GM23338 (cell line): ENCODE measurements at regions not wholly inside any gene's neighbourhood (a gene's known extent, or its start where the extent isn't known, plus 50 kb on each side); places are given as distances from the start of the nearest gene placed in this dataset.

Source experiments
- ATAC-seq: fragments of 200-7000 bp; cut with Tn5 transposase; 3 replicates; pipeline ENCODE4 v1.9.1; 2020
- DNase-seq: peaks from one replicate; pipeline ENCODE4 v3.0.0-alpha.2; 2015; ENCODE audit warnings: low spot score
- H2AFZ ChIP-seq: fragments of 200-600 bp; sonication (generic); 2 replicates; pipeline ENCODE4 v1.8.0; 2016; ENCODE audit warnings: antibody characterized with exemption, mild to moderate bottlenecking, moderate library complexity
- H3F3A ChIP-seq: fragments of 200-600 bp; sonication (generic); replicated peaks from 2 replicates; pipeline ENCODE4 v1.8.0; 2017; ENCODE audit warnings: antibody characterized with exemption, mixed run types, low read depth
- H3K27ac ChIP-seq: fragments of 200-600 bp; sonication (generic); 2 replicates; pipeline ENCODE4 v1.6.1; 2016; ENCODE audit warnings: low read depth
- H3K27me3 ChIP-seq: fragments of 200-600 bp; sonication (generic); 2 replicates; pipeline ENCODE4 v1.8.0; 2016; ENCODE audit warnings: mild to moderate bottlenecking, mixed run types, moderate library complexity; ENCODE audit not compliant: insufficient read depth
- H3K36me3 ChIP-seq: fragments of 200-600 bp; sonication (generic); 2 replicates; pipeline ENCODE4 v1.8.0; 2016; ENCODE audit warnings: mild to moderate bottlenecking; ENCODE audit not compliant: insufficient read depth
- H3K4me1 ChIP-seq: fragments of 200-600 bp; sonication (generic); 2 replicates; pipeline ENCODE4 v1.8.0; 2016; ENCODE audit warnings: mild to moderate bottlenecking, moderate library complexity; ENCODE audit not compliant: insufficient read depth
- H3K4me2 ChIP-seq: fragments of 200-600 bp; sonication (generic); 2 replicates; pipeline ENCODE4 v1.7.1; 2017; ENCODE audit warnings: mixed run types
- H3K4me3 ChIP-seq: fragments of 200-600 bp; sonication (generic); 2 replicates; pipeline ENCODE4 v1.6.1; 2016; ENCODE audit warnings: mixed run types
- H3K79me2 ChIP-seq: fragments of 200-600 bp; sonication (generic); replicated peaks from 2 replicates; pipeline ENCODE4 v1.8.0; 2017; ENCODE audit warnings: mild to moderate bottlenecking; ENCODE audit not compliant: insufficient read depth
- H3K9me2 ChIP-seq: fragments of 200-600 bp; sonication (generic); 2 replicates; pipeline ENCODE4 v1.8.0; 2017; ENCODE audit not compliant: insufficient read depth
- H4K20me1 ChIP-seq: fragments of 200-600 bp; sonication (generic); replicated peaks from 2 replicates; pipeline ENCODE4 v1.8.0; 2017; ENCODE audit warnings: mild to moderate bottlenecking; ENCODE audit not compliant: insufficient read depth
- H3K27ac Mint-ChIP-seq: 2 replicates; pipeline ENCODE4 v1.8.0; 2020; ENCODE audit warnings: inconsistent platforms, mild to moderate bottlenecking, moderate library complexity, mixed read lengths
- H3K27me3 Mint-ChIP-seq: 3 replicates; pipeline ENCODE4 v1.8.0; 2022; ENCODE audit warnings: low read depth, mild to moderate bottlenecking, moderate library complexity, mixed read lengths, inconsistent platforms; ENCODE audit not compliant: insufficient read depth, poor library complexity
- H3K36me3 Mint-ChIP-seq: 3 replicates; pipeline ENCODE4 v1.8.0; 2021; ENCODE audit warnings: low read depth, mild to moderate bottlenecking, inconsistent platforms, moderate library complexity, mixed read lengths
- H3K4me1 Mint-ChIP-seq: 3 replicates; pipeline ENCODE4 v1.8.0; 2020; ENCODE audit warnings: mild to moderate bottlenecking, inconsistent platforms, mixed read lengths
- H3K4me3 Mint-ChIP-seq: 3 replicates; pipeline ENCODE4 v1.8.0; 2021; ENCODE audit warnings: moderate library complexity, mild to moderate bottlenecking, inconsistent platforms, mixed read lengths
- H3K9me3 Mint-ChIP-seq: 3 replicates; pipeline ENCODE4 v1.8.0; 2020; ENCODE audit warnings: moderate library complexity, mild to moderate bottlenecking, inconsistent platforms, mixed read lengths
- CREB1 ChIP-seq: fragments of 250-450 bp; sonication (Bioruptor Pico); IDR thresholded peaks from 2 replicates; pipeline ENCODE4 v1.5.0; 2020; ENCODE audit warnings: low read depth, mild to moderate bottlenecking, moderate library complexity
- CTCF ChIP-seq, 2 experiments: fragments of 200-600 bp in 1 of 2; sonication (generic) in 1 of 2; conservative IDR thresholded peaks; 2 replicates each; pipeline versions ENCODE4 v1.5.1 to v1.6.1; 2016 to 2017; ENCODE audit warnings: antibody characterized with exemption in 2 of 2, low read depth in 2 of 2, mild to moderate bottlenecking in 2 of 2, moderate library complexity in 1 of 2
- EZH2 ChIP-seq: fragments of 200-600 bp; sonication (generic); IDR thresholded peaks from one replicate; pipeline ENCODE4 v1.8.0; 2017; ENCODE audit warnings: antibody characterized with exemption, mild to moderate bottlenecking, low read depth; ENCODE audit not compliant: unreplicated experiment
- EZH2phosphoT487 ChIP-seq: fragments of 200-600 bp; sonication (generic); IDR thresholded peaks from one replicate; pipeline ENCODE4 v1.8.1; 2018; ENCODE audit warnings: antibody characterized with exemption; ENCODE audit not compliant: unreplicated experiment
- JUNB ChIP-seq: IDR thresholded peaks from one replicate; pipeline ENCODE4 v1.6.1; 2016; ENCODE audit warnings: antibody characterized with exemption; ENCODE audit not compliant: unreplicated experiment
- NANOG ChIP-seq: IDR thresholded peaks from 2 replicates; pipeline ENCODE4 v1.6.1; 2016; ENCODE audit warnings: antibody characterized with exemption, borderline replicate concordance
- POLR2AphosphoS5 ChIP-seq: IDR thresholded peaks from 2 replicates; pipeline ENCODE4 v1.6.1; 2016; ENCODE audit warnings: antibody characterized with exemption, low read depth
- STAT1 ChIP-seq: IDR thresholded peaks from one replicate; pipeline ENCODE4 v1.6.1; 2016; ENCODE audit warnings: antibody characterized with exemption; ENCODE audit not compliant: unreplicated experiment
- ZNF331 ChIP-seq: fragments of 250-450 bp; sonication (Bioruptor Pico); IDR thresholded peaks from 2 replicates; pipeline ENCODE4 v1.5.0; 2020; ENCODE audit warnings: low read depth, mild to moderate bottlenecking, moderate library complexity
- TF ChIP-seq, protein P1 (sequence below): IDR thresholded peaks from 2 replicates; pipeline ENCODE4 v1.6.1; 2016; ENCODE audit warnings: antibody characterized with exemption
- TF ChIP-seq, protein P2 (sequence below): fragments of 250-450 bp; sonication (Bioruptor Pico); IDR thresholded peaks from 2 replicates; pipeline ENCODE4 v1.5.0; 2020; ENCODE audit warnings: mild to moderate bottlenecking, moderate library complexity

DNA sequence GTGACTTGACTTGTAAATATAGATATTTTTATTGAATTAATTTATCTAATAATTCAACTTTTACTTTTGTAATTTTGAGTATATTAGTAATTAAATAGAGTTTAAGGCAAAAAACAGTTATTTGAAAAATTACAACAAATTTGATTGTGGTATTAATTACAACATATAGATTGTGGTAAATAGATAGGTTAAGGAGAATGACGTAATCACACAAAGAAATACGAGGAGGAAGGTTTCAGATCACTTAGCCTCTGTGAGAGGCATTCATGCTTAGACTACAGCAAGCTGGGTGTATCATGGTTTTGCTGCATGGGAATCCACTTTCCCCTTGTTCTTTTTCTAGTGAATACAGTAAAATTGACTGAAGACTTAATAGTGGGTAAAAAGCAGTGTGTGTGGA is 878.4 kb upstream of the EDIL3 start:
- DNase-seq (no peak), ATAC-seq (no peak)
- Mint-ChIP-seq H3K9me3 (no peaks in the 10 kb centered on the region), H3K36me3 (no peaks in the 10 kb centered on the region), H3K27me3 (no peaks in the 10 kb centered on the region), H3K4me1 (no peaks in the 10 kb centered on the region), H3K27ac (no peak overlapping the region), H3K4me3 (no peak overlapping the region)
- Histone ChIP-seq H3F3A (no peaks in the 10 kb centered on the region), H3K4me3 (no peak overlapping the region), H4K20me1 (no peaks in the 10 kb centered on the region), H3K27me3 (no peaks in the 10 kb centered on the region), H3K9me2 (no peaks in the 10 kb centered on the region), H3K79me2 (no peaks in the 10 kb centered on the region), H3K4me1 (no peaks in the 10 kb centered on the region), H3K27ac (no peak overlapping the region), H3K36me3 (no peaks in the 10 kb centered on the region), H3K4me2 (no peak overlapping the region), H2AFZ (no peak overlapping the region; the same call in 1 of the 2 replicates)
- TF ChIP-seq, protein P1, sequence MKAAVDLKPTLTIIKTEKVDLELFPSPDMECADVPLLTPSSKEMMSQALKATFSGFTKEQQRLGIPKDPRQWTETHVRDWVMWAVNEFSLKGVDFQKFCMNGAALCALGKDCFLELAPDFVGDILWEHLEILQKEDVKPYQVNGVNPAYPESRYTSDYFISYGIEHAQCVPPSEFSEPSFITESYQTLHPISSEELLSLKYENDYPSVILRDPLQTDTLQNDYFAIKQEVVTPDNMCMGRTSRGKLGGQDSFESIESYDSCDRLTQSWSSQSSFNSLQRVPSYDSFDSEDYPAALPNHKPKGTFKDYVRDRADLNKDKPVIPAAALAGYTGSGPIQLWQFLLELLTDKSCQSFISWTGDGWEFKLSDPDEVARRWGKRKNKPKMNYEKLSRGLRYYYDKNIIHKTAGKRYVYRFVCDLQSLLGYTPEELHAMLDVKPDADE, result no peak
- TF ChIP-seq ZNF331 (CRISPR knock-in tag) (no peak), POLR2AphosphoS5 (no peak), CTCF (conservative IDR thresholded peaks at IDR 0.05; ENCODE audit: low read depth in 2 of 2) (no peak), EZH2 (no peak), CREB1 (no peak), JUNB (no peak), STAT1 (no peak), NANOG (no peak), EZH2phosphoT487 (no peak)
- TF ChIP-seq, protein P2, sequence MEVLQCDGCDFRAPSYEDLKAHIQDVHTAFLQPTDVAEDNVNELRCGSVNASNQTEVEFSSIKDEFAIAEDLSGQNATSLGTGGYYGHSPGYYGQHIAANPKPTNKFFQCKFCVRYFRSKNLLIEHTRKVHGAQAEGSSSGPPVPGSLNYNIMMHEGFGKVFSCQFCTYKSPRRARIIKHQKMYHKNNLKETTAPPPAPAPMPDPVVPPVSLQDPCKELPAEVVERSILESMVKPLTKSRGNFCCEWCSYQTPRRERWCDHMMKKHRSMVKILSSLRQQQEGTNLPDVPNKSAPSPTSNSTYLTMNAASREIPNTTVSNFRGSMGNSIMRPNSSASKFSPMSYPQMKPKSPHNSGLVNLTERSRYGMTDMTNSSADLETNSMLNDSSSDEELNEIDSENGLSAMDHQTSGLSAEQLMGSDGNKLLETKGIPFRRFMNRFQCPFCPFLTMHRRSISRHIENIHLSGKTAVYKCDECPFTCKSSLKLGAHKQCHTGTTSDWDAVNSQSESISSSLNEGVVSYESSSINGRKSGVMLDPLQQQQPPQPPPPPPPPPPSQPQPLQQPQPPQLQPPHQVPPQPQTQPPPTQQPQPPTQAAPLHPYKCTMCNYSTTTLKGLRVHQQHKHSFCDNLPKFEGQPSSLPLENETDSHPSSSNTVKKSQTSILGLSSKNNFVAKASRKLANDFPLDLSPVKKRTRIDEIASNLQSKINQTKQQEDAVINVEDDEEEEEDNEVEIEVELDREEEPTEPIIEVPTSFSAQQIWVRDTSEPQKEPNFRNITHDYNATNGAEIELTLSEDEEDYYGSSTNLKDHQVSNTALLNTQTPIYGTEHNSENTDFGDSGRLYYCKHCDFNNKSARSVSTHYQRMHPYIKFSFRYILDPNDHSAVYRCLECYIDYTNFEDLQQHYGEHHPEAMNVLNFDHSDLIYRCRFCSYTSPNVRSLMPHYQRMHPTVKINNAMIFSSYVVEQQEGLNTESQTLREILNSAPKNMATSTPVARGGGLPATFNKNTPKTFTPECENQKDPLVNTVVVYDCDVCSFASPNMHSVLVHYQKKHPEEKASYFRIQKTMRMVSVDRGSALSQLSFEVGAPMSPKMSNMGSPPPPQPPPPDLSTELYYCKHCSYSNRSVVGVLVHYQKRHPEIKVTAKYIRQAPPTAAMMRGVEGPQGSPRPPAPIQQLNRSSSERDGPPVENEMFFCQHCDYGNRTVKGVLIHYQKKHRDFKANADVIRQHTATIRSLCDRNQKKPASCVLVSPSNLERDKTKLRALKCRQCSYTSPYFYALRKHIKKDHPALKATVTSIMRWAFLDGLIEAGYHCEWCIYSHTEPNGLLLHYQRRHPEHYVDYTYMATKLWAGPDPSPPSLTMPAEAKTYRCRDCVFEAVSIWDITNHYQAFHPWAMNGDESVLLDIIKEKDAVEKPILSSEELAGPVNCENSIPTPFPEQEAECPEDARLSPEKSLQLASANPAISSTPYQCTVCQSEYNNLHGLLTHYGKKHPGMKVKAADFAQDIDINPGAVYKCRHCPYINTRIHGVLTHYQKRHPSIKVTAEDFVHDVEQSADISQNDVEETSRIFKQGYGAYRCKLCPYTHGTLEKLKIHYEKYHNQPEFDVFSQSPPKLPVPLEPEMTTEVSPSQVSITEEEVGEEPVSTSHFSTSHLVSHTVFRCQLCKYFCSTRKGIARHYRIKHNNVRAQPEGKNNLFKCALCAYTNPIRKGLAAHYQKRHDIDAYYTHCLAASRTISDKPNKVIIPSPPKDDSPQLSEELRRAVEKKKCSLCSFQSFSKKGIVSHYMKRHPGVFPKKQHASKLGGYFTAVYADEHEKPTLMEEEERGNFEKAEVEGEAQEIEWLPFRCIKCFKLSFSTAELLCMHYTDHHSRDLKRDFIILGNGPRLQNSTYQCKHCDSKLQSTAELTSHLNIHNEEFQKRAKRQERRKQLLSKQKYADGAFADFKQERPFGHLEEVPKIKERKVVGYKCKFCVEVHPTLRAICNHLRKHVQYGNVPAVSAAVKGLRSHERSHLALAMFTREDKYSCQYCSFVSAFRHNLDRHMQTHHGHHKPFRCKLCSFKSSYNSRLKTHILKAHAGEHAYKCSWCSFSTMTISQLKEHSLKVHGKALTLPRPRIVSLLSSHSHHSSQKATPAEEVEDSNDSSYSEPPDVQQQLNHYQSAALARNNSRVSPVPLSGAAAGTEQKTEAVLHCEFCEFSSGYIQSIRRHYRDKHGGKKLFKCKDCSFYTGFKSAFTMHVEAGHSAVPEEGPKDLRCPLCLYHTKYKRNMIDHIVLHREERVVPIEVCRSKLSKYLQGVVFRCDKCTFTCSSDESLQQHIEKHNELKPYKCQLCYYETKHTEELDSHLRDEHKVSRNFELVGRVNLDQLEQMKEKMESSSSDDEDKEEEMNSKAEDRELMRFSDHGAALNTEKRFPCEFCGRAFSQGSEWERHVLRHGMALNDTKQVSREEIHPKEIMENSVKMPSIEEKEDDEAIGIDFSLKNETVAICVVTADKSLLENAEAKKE, result no peak
